Heart left ventricle (tissue), 13 donors: ENCODE measurements at regions not wholly inside any gene's neighbourhood (a gene's known extent, or its start where the extent isn't known, plus 50 kb on each side); places are given as distances from the start of the nearest gene placed in this dataset.

Experiments
- CTCF ChIP-seq, 12 donors: fragments of 200-600 bp; sonication (generic) in 4 of 12; IDR thresholded peaks; one replicate each; pipeline versions ENCODE4 v1.5.0 to v1.8.0; 2018 to 2022; ENCODE audit warnings: antibody characterized with exemption in 12 of 12, mild to moderate bottlenecking in 5 of 12
- POLR2A ChIP-seq, 2 donors: fragments of 450-650 bp; IDR thresholded peaks; one replicate each; pipeline ENCODE4 v1.6.1; 2017; ENCODE audit warnings: antibody characterized with exemption in 2 of 2, mild to moderate bottlenecking in 2 of 2, moderate library complexity in 2 of 2
- donor health status: ischemic (EF 13 %, LVEDD 7.1; RV severe dilation, severe dysfunction).
- donor health status: DM: no; HTN: yes; CAD: no.
- donor health status: DM: no; HTN: no; CAD: no.
- donor health status: ischemic (EF 25% LVEDD 6.9; RV normal size, moderate dysfunction).
- donor health status: ischemic (EF 25% LVEDD 5.7; RV mildly dilated, moderate dysfunction).
- donor health status: ischemic (EF 35%, LVEDD 5.7; RV mildly dilated, moderate dysfunction).
- donor health status: nonischemic (EF 11% LVEDD 7.7; RV severe dilation, severe dysfunction).
- donor health status: DM: yes; HTN: yes; CAD: no.
- donor health status: PGD.
- donor health status: ischemic (EF 29% LVEDD 5.4; RV normal size, mild dysfunction).
- donor health status: nonischemic (EF 23%, LVEDD 6.1; RV moderate dilation, normal function).

GRCh38 chr15:95464509-95464908 lies 866.0 kb upstream of the NR2F2 start:
- TF ChIP-seq POLR2A (IDR thresholded peaks at IDR 0.05) (no peak), CTCF (IDR thresholded peaks at IDR 0.05) (no peak)
